ENCODE measurements at regions not wholly inside any gene's neighbourhood (a gene's known extent, or its start where the extent isn't known, plus 50 kb on each side); places are given as distances from the start of the nearest gene placed in this dataset.

DNA sequence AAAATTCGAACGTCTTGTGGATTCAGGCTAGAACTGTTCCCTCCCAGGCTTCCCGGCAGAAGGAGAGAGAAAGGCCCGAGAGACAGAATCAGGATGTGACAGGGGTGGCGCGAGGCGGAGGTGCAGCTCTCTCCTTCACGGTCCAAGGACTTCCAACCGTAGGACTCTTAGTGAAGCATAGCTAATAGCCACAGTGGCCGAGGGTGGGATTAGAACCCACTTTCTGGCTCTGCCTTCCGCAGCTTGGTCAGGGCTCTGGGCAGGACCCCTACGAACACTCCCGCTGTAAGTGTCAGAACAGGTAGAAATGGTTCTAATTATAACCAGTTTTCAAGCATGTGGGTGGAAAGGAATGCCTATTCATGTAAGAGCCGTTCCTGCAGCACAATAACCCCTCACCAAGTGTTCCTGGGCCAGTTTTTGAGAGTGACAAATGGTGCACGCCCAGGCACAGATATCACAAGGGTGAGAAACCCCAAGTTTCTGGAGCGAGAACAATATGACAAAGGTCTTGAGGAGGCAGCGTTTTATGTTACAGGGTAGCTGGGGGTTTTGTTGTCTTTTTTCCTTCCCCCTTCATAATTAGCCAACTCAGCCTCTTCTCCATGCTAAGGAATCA lies 86.4 kb downstream of the SYF2 start:
- CTCF ChIA-PET = no interaction called here
- Mint-ChIP-seq H3K9me3 (no peaks in the 10 kb centered on the region), H3K4me1 (peaks cover 4% of the 10 kb centered on the region), H3K4me3 (no peak overlapping the region), H3K36me3 (ENCODE audit: low read depth) (no peaks in the 10 kb centered on the region), H3K27me3 (peaks cover 45% of the 10 kb centered on the region), H3K27ac (no peak overlapping the region)
- POLR2A ChIA-PET = no interaction called here
- no peak for DNase-seq

DNA sequence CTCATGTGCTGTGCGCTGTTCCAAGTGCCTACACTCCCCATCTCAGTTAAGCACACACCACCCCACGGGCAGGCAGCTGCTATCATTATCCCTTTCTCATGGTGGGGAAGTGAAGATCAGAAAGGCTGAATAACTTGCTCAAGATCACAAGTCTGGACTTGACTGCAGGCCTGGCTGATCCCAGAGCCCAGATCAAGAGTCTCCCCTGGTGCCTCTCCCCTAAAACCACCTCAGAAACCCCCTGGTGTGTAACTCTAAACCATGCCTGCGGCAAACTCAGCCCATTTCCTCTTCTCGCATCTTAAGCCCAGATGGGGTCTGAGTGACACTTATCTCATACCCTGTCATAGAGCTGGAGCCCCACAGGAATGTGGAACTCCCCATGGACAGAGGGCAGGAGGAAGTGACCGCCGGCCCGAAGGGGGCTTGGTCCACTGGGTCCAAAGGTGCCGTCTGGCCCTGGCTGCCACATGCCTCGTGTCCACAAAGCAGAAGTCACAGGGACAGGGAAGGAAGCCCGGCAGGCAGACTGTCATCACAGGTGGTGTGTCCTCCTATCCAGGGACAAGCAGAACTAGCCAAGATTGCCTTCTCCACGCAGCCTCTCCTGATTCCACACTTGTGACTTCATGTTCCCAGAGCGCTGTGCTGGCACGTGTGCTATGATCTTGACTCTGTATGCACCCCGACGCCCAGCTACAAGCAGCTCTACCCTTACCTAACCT lies 92.1 kb downstream of the SYF2 start:
- CTCF ChIA-PET = interaction anchor here (0.8 kb wide), 1 partner anchor 10 kb away, joined by 3 read pairs; no protein-coding TSS in a partner anchor

DNA sequence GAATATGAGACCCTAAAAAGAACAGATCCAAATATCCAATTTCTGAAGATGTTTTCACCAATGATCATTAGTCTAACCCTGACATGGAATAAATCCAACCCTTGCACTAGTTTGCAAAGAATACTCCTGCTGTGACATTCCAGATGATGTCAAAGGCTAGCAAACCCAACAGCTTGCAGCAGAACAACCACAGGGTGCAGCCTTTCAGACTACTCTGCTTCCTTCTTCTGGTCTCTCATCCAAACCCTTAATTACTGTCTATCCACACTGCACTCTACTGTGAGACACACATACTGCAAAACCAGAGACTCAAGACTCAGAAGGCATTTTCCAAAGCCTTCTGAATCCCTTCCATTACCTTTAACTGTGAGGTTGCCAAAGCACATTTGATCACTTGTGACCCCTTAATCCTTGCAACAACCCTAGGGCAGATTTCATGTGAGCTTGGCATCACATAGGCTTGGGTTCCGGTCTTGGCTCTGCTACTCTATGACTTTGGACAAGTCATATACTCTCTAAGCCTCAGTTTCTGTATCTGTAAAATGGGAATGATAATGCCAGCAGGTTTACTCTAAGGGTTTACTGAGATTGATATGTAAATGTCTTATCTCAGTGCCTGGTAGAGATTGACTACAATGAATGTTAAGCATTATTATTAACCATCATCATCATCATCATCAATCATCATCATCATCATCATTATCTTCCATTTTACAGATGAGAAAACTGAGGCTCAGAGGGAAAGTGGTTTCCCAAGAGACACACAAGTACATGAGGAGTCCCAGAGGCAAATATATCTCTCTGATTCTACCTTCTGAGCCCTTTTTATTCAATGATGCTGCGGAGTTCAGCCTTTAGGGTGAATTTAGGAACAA lies 94.5 kb downstream of the SYF2 start:
- no peak overlapping the region for H3K27ac Mint-ChIP-seq
- DNase-seq = no peak
- POLR2A ChIA-PET = no interaction called here
- CTCF ChIA-PET = no interaction called here
- no peak overlapping the region for H3K4me3 Mint-ChIP-seq
- no peaks in the 10 kb centered on the region for H3K4me1 Mint-ChIP-seq
- peaks cover 52% of the 10 kb centered on the region for H3K27me3 Mint-ChIP-seq
- no peaks in the 10 kb centered on the region for H3K36me3 Mint-ChIP-seq (ENCODE audit: low read depth)
- no peaks in the 10 kb centered on the region for H3K9me3 Mint-ChIP-seq

More for the DNA sequence above, 92.1 kb downstream of the SYF2 start:
- DNase-seq = no peak
- H3K27me3 Mint-ChIP-seq = peaks cover 42% of the 10 kb centered on the region
- POLR2A ChIA-PET = no interaction called here
- H3K27ac Mint-ChIP-seq = no peak overlapping the region
- no peaks in the 10 kb centered on the region for H3K9me3 Mint-ChIP-seq
- H3K4me1 Mint-ChIP-seq = no peaks in the 10 kb centered on the region
- no peaks in the 10 kb centered on the region for H3K36me3 Mint-ChIP-seq (ENCODE audit: low read depth)
- no peak overlapping the region for H3K4me3 Mint-ChIP-seq

DNA sequence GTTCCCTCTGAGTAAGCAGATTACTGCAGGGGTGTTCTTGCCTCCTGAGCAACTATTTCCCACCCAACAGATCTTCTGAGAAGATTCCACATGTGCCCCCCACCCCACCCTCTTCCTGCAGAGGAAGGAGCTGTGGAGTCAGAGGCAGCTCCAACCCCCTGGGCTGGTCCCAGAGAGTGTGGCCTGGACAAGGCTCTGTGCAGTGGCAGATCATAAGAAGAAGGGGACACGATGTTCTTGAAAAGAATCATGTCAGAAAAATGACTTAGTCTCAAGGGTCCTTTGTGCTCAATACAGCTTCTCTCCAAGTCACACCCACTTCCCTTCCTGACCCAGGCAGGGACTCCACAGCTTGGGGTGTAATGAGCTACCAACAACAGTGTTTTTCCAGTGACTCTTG lies 95.2 kb downstream of the SYF2 start:
- CTCF ChIA-PET = no interaction called here

DNA sequence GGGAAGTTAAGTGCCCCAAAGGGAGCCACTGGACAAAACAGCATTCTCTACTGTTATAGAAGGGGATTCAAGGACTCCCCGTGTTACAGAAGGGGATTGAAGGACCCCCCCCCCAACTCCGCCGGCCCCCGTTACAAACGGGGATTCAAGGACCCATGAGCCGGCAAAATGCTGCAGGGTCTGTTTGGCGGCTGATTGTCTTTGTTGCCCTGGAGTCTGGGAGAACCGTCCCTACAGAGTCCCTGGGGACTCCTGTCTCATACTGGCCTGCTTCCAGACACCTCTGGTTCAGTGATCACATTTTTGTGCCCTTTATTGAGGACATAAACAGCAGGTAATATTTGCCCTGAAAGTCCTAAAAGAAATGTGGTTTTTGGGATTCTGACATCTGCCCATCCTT lies 96.4 kb downstream of the SYF2 start:
- ChIA-PET CTCF (no interaction called here), POLR2A (no interaction called here)
- no peak overlapping the region for H3K27ac Mint-ChIP-seq
- no peak for DNase-seq
- no peak overlapping the region for H3K4me3 Mint-ChIP-seq
- H3K36me3 Mint-ChIP-seq (ENCODE audit: low read depth) = no peaks in the 10 kb centered on the region
- H3K4me1 Mint-ChIP-seq = no peaks in the 10 kb centered on the region
- H3K27me3 Mint-ChIP-seq = peaks cover 50% of the 10 kb centered on the region
- H3K9me3 Mint-ChIP-seq = no peaks in the 10 kb centered on the region

More for the DNA sequence above, 95.2 kb downstream of the SYF2 start:
- Mint-ChIP-seq H3K4me1 (no peaks in the 10 kb centered on the region), H3K27me3 (peaks cover 50% of the 10 kb centered on the region), H3K36me3 (ENCODE audit: low read depth) (no peaks in the 10 kb centered on the region), H3K9me3 (no peaks in the 10 kb centered on the region), H3K27ac (no peak overlapping the region), H3K4me3 (no peak overlapping the region)
- POLR2A ChIA-PET = no interaction called here
- no peak for DNase-seq

DNA sequence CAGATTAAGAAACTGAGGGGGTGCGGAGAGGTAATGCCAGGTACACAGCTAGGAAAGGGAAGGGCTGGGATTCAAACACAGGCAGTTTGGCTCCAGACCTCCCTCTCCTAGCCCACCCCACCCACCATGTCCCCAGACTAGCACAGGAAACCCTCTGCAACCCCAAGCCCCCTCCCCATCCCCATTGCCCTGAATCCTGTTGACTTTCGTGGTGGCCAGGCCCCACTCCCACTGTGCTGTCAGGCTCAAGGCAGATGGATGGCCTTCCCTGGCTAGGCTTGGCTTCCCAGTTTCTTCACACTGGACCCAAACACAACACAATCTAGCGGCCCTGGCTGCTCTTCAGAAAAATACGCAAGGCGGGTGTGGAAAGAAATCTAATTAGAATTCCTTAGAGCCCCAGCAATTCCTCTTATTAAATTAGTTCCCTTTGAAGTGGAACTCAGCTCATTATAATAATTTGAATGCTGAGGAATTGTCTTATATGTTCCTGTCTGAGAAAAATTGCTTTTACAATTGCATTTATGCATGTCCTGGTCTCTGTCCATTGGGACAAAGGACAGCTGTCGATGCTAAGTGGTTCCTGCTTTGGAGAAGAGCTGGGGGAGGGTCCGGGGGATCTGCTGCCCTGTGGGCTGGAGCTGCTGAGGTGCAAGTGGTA lies 97.4 kb downstream of the SYF2 start:
- DNase-seq = no peak
- POLR2A ChIA-PET = no interaction called here
- no peaks in the 10 kb centered on the region for H3K9me3 Mint-ChIP-seq
- H3K27ac Mint-ChIP-seq = no peak overlapping the region
- H3K4me1 Mint-ChIP-seq = no peaks in the 10 kb centered on the region
- no peak overlapping the region for H3K4me3 Mint-ChIP-seq
- peaks cover 44% of the 10 kb centered on the region for H3K27me3 Mint-ChIP-seq
- CTCF ChIA-PET = no interaction called here
- no peaks in the 10 kb centered on the region for H3K36me3 Mint-ChIP-seq (ENCODE audit: low read depth)

DNA sequence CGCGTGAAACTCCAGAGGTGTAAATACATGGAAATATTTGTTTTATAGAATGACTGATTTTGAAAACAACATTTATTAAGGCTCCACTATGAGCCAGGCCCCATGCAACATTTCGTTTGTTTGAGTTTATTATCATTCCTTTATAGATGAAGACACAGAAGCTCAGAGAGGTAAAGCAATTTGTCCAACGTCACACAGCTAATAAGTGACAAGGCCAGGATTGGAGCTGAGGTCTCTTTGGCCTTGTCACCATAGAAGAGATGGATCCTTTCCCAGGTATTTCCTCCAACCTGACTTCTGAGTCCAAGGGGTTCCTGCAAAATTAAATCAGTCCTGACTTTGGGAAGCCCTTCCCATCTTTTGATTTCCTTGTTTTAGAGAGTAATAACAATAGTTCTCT lies 98.0 kb downstream of the SYF2 start:
- Mint-ChIP-seq H3K4me1 (no peaks in the 10 kb centered on the region), H3K4me3 (no peak overlapping the region), H3K36me3 (ENCODE audit: low read depth) (no peaks in the 10 kb centered on the region), H3K9me3 (no peaks in the 10 kb centered on the region), H3K27me3 (peaks cover 42% of the 10 kb centered on the region), H3K27ac (no peak overlapping the region)
- CTCF ChIA-PET = no interaction called here
- POLR2A ChIA-PET = no interaction called here
- no peak for DNase-seq

DNA sequence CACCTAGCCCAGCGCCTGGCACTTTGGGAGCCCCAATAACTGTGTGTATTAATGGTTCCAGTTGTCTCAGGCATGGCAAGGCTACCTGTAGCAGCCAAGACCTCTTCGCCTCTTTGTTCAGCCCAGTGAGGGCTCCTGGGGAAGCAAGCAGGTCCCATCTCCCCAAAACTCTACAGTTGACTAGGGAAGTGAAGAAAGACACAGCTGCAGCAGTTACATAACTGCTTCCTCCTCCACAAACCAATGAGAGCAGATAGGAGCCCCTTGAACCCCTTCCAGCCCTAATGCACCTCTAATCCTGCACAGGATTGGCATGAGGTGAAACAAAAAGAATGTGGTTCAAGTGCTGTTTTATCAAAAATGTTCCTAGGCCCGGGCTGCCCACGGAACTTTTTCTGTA lies 100.5 kb downstream of the SYF2 start:
- POLR2A ChIA-PET = no interaction called here
- CTCF ChIA-PET = no interaction called here
- Mint-ChIP-seq H3K36me3 (ENCODE audit: low read depth) (no peaks in the 10 kb centered on the region), H3K9me3 (no peaks in the 10 kb centered on the region), H3K27ac (no peak overlapping the region), H3K4me1 (no peaks in the 10 kb centered on the region), H3K4me3 (no peak overlapping the region), H3K27me3 (peaks cover 31% of the 10 kb centered on the region)
- no peak for DNase-seq

DNA sequence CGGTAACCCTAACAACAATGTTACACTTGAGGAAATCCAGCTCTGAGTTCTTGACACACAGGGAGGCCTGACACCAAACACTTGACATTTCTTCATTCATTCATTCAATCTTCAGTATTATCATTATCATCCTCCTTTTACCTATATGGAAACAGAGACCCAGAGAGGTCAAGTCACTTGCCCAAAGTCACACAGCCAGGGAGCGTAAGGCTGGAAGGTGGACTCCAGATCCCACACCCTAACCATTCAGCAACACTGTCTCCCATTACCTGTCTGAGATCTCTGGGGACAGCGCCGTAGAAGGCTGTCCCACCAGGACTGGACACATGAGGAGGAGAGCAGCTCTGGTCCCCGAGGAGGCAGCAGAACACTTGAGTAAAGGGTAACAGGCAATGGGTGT lies 101.4 kb downstream of the SYF2 start:
- H3K4me1 Mint-ChIP-seq = no peaks in the 10 kb centered on the region
- H3K9me3 Mint-ChIP-seq = no peaks in the 10 kb centered on the region
- no peak for DNase-seq
- ChIA-PET CTCF (interaction anchor here (0.6 kb wide), 1 partner anchor 280 kb away, joined by 3 read pairs; no protein-coding TSS in a partner anchor), POLR2A (no interaction called here)
- H3K27ac Mint-ChIP-seq = no peak overlapping the region
- no peaks in the 10 kb centered on the region for H3K36me3 Mint-ChIP-seq (ENCODE audit: low read depth)
- no peak overlapping the region for H3K4me3 Mint-ChIP-seq
- H3K27me3 Mint-ChIP-seq = peaks cover 33% of the 10 kb centered on the region

DNA sequence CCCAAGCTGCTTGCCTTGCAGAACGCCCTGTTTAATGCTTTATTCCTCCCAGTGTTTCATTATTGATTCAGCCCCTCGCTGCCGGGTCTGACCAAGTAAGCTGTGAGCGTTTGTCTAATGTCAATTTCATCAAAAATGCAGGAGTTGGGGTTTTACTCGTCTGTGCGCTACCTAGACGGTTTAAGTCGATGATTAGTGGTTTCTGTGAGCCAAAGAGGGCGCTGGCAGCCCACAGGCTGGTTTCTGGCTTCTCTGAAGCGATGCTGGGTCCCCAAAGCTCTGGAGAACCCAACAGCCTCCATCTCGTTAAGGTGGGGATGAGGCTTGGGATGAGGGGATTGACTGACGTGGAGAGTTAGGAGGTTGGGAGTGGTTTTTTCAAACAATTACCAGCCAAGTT lies 102.9 kb downstream of the SYF2 start:
- DNase-seq = no peak
- peaks cover 31% of the 10 kb centered on the region for H3K27me3 Mint-ChIP-seq
- no peak overlapping the region for H3K27ac Mint-ChIP-seq
- ChIA-PET POLR2A (no interaction called here), CTCF (no interaction called here)
- no peaks in the 10 kb centered on the region for H3K9me3 Mint-ChIP-seq
- no peaks in the 10 kb centered on the region for H3K4me1 Mint-ChIP-seq
- no peaks in the 10 kb centered on the region for H3K36me3 Mint-ChIP-seq (ENCODE audit: low read depth)
- no peak overlapping the region for H3K4me3 Mint-ChIP-seq

DNA sequence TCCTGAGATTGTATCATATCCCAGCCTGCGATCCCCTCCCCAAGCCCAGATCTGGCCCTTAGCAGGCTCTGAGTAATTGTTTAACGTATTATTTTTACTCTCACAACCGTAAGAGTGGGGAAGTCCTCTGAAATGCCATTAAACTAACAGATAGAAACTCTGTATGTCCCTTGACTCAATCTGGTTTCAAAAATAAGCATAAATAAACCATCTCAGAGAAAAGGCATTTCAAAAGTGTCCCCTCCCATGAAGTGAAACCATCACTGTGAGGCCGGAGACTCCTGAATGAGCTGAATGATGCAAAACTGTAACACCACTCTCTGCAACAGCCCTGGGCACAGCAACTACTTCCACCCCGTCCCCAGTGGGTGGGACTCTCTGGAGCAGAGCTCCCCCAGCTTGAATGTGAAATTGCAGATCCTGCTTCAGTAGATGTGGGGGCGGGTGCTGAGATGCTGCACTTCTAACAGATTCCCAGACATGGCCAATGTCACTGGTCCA lies 104.1 kb downstream of the SYF2 start:
- H3K27me3 Mint-ChIP-seq = peaks cover 22% of the 10 kb centered on the region
- H3K4me3 Mint-ChIP-seq = no peak overlapping the region
- H3K4me1 Mint-ChIP-seq = no peaks in the 10 kb centered on the region
- H3K36me3 Mint-ChIP-seq (ENCODE audit: low read depth) = no peaks in the 10 kb centered on the region
- POLR2A ChIA-PET = no interaction called here
- H3K27ac Mint-ChIP-seq = no peak overlapping the region
- H3K9me3 Mint-ChIP-seq = no peaks in the 10 kb centered on the region
- DNase-seq = no peak
- CTCF ChIA-PET = no interaction called here

DNA sequence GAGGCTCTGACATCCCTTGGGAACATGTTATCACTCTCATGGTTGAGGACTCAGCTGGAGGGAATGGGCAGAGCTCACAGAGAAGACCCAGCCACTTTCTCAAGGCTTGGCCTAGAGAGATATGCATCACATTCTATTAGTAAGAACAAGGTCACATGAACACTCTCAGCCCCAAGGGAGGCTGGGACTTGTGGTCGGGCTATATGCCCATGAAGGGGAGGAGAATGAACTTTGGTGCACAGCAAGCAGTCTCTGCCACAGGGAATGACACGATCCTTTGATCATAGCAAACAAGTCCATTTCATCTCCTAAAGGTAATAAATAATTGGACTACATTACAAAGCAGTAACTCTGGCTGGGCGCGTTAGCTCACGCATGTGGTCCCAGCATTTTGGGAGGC lies 105.7 kb downstream of the SYF2 start:
- Mint-ChIP-seq H3K9me3 (no peaks in the 10 kb centered on the region), H3K27ac (no peak overlapping the region), H3K4me1 (no peaks in the 10 kb centered on the region), H3K36me3 (ENCODE audit: low read depth) (no peaks in the 10 kb centered on the region), H3K4me3 (no peak overlapping the region), H3K27me3 (peaks cover 15% of the 10 kb centered on the region)
- ChIA-PET POLR2A (no interaction called here), CTCF (interaction anchor here (1.1 kb wide), 1 partner anchor 9 kb away, joined by 3 read pairs; no protein-coding TSS in a partner anchor)
- DNase-seq = no peak

DNA sequence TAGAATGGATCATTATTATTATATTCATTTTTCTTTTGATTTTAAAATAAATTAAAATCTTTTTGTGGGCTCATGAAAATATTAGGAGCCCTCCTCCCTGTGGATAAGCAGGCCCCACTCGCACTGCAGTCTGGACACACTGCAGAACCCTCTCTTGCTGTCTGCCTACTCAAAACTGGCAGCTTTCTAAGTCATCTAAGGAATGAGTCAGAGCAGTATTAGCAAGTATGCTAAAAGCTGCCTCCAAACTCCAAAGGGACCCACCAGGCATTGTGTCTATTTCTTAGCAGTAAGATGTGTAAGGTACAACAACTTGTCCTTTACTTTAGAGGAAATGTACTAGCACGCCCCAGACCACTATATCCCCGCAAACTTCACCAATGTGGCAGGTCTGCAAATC lies 108.8 kb downstream of the SYF2 start:
- no peak for DNase-seq
- no peaks in the 10 kb centered on the region for H3K9me3 Mint-ChIP-seq
- CTCF ChIA-PET = interaction anchor here (0.8 kb wide), 1 partner anchor 26 kb away, joined by 3 read pairs; no protein-coding TSS in a partner anchor
- peaks cover 5% of the 10 kb centered on the region for H3K27me3 Mint-ChIP-seq
- no peak overlapping the region for H3K27ac Mint-ChIP-seq
- H3K36me3 Mint-ChIP-seq (ENCODE audit: low read depth) = no peaks in the 10 kb centered on the region
- POLR2A ChIA-PET = no interaction called here
- no peak overlapping the region for H3K4me3 Mint-ChIP-seq
- peaks cover 18% of the 10 kb centered on the region for H3K4me1 Mint-ChIP-seq
